ENCODE measurements at regions not wholly inside any gene's neighbourhood (a gene's known extent, or its start where the extent isn't known, plus 50 kb on each side); places are given as distances from the start of the nearest gene placed in this dataset.

DNA sequence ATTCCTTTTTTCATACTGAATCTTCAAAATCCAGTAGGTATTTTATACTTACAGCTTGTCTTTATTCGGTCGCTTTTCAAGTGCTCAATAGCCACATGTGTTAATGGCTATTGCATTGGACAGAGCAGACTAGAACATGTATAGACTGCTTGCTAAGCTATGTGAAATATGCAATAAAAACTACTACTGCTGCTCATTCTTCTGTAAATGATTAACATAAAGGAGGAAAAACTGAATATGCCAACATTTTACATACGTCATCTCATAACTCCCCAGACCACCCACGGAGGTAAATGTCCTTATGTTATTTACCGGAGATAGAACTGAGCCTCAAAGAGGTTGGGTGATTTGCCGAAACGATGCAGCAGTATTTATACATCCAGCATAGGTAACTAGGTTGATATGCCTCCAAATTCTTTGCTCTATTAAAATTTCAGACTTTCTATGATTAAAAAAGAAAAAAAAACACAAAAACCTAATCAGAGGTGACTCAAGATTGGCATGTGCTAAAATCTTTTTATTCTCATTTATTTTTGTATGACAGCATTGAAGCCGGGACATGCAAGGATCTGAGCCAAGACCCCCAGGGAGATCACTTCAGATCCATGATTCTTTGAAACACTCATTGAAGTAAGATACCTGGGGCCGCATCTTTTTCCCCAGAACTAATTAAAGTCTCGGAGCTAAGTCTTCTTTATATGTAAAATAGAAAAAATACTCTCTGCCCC is 78.5 kb upstream of the OR5AK2 start:
- no peak for DNase-seq
- Histone ChIP-seq H3K27me3 (no peaks in the 10 kb centered on the region), H3K36me3 (no peaks in the 10 kb centered on the region), H3K4me1 (no peaks in the 10 kb centered on the region), H3K9me3 (peaks cover 0 to 5% (median 0%) of the 10 kb centered on the region in 11 donors), H3K27ac (no peak overlapping the region), H3K4me3 (no peak overlapping the region)
- no peak for TF ChIP-seq CTCF (IDR thresholded peaks at IDR 0.05)
- intact Hi-C loops (cut with DNase I) = no loop called here
- 84 to 93% methylated on average over 10 of the region's 10 CpGs for WGBS, 2 donors
- ATAC-seq = no peak

DNA sequence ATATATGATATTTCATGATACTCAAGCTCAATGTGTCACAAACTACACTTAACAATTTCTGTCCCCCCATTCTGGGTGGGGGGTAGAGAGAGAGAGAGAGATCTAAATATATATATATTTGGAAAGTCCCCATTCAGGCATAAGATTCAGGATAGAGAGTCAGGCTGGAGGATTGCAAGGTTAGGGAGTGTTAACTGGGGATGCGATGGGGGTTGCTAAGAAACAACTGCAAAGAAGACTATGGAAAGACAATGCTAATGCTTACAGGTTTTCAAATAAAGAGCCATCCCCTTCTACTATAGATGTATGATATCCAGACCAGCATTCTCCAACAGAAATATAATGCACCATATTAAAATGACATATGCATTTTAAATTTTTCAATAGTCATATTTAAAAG is 79.2 kb upstream of the OR5AK2 start:
- Histone ChIP-seq H3K27ac (no peak overlapping the region), H3K4me3 (no peak overlapping the region), H3K9me3 (peaks cover 0 to 5% (median 0%) of the 10 kb centered on the region in 11 donors), H3K27me3 (no peaks in the 10 kb centered on the region), H3K36me3 (no peaks in the 10 kb centered on the region), H3K4me1 (no peaks in the 10 kb centered on the region)
- intact Hi-C loops (cut with DNase I) = no loop called here
- 91 to 94% methylated on average over 1 of the region's 1 CpG for WGBS, 2 donors
- no peak for DNase-seq
- no peak for ATAC-seq
- TF ChIP-seq CTCF (IDR thresholded peaks at IDR 0.05) = no peak

DNA sequence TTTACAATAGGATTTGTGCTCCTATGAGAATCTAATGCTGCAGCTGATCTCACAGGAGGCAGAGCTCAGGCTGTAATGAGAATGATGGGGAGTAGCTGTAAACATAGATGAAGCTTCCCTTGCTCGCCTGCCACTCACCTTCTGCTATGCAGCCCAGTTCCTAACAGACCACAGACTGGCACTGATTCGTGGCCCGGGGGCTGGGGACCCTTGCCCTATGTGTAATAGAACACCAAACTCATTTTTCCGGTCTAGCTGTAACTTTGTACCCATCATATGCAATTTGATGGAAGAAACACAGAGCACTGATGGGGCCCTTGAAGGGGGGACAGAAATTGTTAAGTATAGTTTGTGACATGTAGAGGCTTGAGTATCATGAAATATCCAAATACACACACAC is 79.6 kb upstream of the OR5AK2 start:
- no peaks in the 10 kb centered on the region for H3K4me1 ChIP-seq
- WGBS, 2 donors = 76 to 86% methylated on average over 4 of the region's 4 CpGs
- H3K9me3 ChIP-seq = peaks cover 0 to 5% (median 0%) of the 10 kb centered on the region in 11 donors
- no peak for TF ChIP-seq CTCF (IDR thresholded peaks at IDR 0.05)
- H3K4me3 ChIP-seq = no peak overlapping the region
- no peak for DNase-seq
- no peaks in the 10 kb centered on the region for H3K27me3 ChIP-seq
- H3K36me3 ChIP-seq = no peaks in the 10 kb centered on the region
- intact Hi-C loops (cut with DNase I) = no loop called here
- no peak for ATAC-seq
- no peak overlapping the region for H3K27ac ChIP-seq

DNA sequence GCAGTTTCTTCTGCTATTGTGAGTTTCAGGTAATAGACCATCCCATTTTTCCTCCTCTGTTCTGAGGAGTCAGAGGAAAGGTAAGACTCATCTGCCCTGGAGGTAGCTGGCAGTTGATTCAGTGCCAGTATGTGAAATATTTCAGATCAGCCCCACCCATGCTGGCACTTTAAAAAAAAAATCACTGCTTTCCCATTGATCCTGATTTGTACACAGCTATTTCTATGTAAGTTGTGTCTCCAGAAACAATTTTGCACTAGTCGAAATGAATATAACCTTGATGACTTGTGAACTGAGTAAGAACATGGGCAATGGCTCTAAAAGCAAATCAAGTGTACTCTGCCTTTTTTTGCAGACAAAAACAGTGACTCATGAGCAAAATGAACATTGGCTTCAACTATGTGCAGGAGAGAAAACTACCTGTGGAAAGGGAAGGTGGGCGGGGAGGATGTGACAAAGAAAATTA is 82.0 kb upstream of the OR5AK2 start:
- no peaks in the 10 kb centered on the region for H3K36me3 ChIP-seq
- intact Hi-C loops (cut with DNase I) = no loop called here
- no peak for DNase-seq
- peaks cover 0 to 5% (median 0%) of the 10 kb centered on the region in 11 donors for H3K9me3 ChIP-seq
- 87 to 92% methylated on average over 2 of the region's 2 CpGs for WGBS, 2 donors
- H3K27me3 ChIP-seq = no peaks in the 10 kb centered on the region
- TF ChIP-seq CTCF (IDR thresholded peaks at IDR 0.05) = no peak
- ATAC-seq = no peak
- no peaks in the 10 kb centered on the region for H3K4me1 ChIP-seq
- H3K4me3 ChIP-seq = no peak overlapping the region
- no peak overlapping the region for H3K27ac ChIP-seq

Data from heart right ventricle (tissue), 16 donors.